ENCODE measurements at regions not wholly inside any gene's neighbourhood (a gene's known extent, or its start where the extent isn't known, plus 50 kb on each side); places are given as distances from the start of the nearest gene placed in this dataset.
"Not testable (repeated sequence)": the region's sequence is repeated elsewhere in the genome, so short reads cannot be mapped to it uniquely, and the experiment has no call there.

DNA sequence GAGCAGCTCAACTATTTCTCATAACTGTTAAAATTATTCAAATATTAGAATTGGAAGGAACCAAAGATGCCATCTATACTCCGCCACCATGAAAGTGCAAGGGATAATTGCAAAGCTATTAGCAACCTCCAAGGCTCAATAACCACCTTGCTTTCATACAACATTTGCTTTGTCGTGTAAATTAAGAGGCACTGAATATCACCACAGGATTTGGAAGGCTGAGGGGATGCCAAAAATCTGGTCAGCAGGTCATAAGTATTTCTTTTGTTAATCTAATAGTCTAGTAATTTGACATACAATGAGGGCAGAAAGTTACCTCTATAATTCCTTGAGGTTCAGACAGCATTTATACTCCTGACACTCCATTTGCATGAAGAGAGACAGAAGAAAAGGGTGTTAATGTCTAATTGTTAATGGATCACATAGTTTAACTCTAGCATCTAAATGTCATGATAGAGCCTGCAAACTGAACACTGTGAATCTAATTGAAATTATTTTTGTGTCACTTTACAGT is 200.9 kb upstream of the DIAPH2 start:
- H3K27ac ChIP-seq (ENCODE audit: low read depth in 1 of 2, low read length in 2 of 2), result no peak overlapping the region
- Mint-ChIP-seq H3K36me3 (no peaks in the 10 kb centered on the region), H3K9me3 (peaks cover 0 to 10% (median 0%) of the 10 kb centered on the region in 7 donors), H3K27me3 (ENCODE audit: low read depth in 3 of 3) (peaks cover 0 to 2% (median 2%) of the 10 kb centered on the region in 3 donors), H3K4me1 (no peaks in the 10 kb centered on the region), H3K27ac (no peak overlapping the region), H3K4me3 (no peak overlapping the region)
- H3K36me3 ChIP-seq (replicated peaks in 1 of 2; ENCODE audit: control insufficient read depth in 1 of 2, insufficient read depth in 2 of 2, low read length in 2 of 2), result no peaks in the 10 kb centered on the region
- H3K4me2 ChIP-seq (replicated peaks; ENCODE audit: extremely low read depth, low read length, poor library complexity, severe bottlenecking), result no peak overlapping the region
- H3K79me2 ChIP-seq (ENCODE audit: insufficient read depth, low read length), result no peaks in the 10 kb centered on the region
- no peaks in the 10 kb centered on the region for H3K4me1 ChIP-seq (ENCODE audit: control insufficient read depth in 1 of 2, insufficient read depth in 2 of 2, low read length in 2 of 2)
- no peak for DNase-seq
- no peaks in the 10 kb centered on the region for H4K20me1 ChIP-seq (ENCODE audit: insufficient read depth, low read length)
- peaks cover 0 to 3% of the 10 kb centered on the region in 2 donors for H3K9me3 ChIP-seq (replicated peaks in 1 of 2; ENCODE audit: control insufficient read depth in 1 of 2, insufficient read depth in 1 of 2, low read length in 2 of 2)
- H3K27me3 ChIP-seq (ENCODE audit: control insufficient read depth in 2 of 2, insufficient read depth in 2 of 2, low read length in 2 of 2), result no peaks in the 10 kb centered on the region
- WGBS (ENCODE audit: insufficient coverage), result no CpG with 5 or more reads among the region's 2 CpGs
- intact Hi-C loops (cut with micrococcal nuclease), result no loop called here
- no peak overlapping the region for H2AFZ ChIP-seq (ENCODE audit: insufficient read depth, low read depth, low read length, poor library complexity, severe bottlenecking)
- H3K4me3 ChIP-seq (replicated peaks in 1 of 3; ENCODE audit: low read depth in 2 of 3, low read length in 3 of 3), result no peak overlapping the region
- TF ChIP-seq, protein P1, sequence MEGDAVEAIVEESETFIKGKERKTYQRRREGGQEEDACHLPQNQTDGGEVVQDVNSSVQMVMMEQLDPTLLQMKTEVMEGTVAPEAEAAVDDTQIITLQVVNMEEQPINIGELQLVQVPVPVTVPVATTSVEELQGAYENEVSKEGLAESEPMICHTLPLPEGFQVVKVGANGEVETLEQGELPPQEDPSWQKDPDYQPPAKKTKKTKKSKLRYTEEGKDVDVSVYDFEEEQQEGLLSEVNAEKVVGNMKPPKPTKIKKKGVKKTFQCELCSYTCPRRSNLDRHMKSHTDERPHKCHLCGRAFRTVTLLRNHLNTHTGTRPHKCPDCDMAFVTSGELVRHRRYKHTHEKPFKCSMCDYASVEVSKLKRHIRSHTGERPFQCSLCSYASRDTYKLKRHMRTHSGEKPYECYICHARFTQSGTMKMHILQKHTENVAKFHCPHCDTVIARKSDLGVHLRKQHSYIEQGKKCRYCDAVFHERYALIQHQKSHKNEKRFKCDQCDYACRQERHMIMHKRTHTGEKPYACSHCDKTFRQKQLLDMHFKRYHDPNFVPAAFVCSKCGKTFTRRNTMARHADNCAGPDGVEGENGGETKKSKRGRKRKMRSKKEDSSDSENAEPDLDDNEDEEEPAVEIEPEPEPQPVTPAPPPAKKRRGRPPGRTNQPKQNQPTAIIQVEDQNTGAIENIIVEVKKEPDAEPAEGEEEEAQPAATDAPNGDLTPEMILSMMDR (IDR thresholded peaks at IDR 0.05), result no peak
- H3K9ac ChIP-seq (ENCODE audit: insufficient read depth, low read length, poor library complexity, severe bottlenecking), result no peak overlapping the region

DNA sequence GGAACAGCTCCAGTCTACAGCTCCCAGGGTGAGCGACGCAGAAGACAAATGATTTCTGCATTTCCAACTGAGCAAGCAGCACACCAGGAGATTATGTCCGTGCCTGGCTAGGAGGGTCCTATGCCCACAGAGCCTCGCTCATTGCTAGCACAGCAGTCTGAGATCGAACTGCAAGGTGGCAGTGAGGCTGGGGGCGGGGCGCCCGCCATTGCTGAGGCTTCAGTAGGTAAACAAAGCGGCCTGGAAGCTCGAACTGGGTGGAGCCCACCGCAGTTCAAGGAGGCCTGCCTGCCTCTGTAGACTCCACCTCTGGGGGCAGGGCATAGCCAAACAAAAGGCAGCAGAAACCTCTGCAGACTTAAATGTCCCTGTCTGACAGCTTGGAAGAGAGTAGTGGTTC is 198.0 kb upstream of the DIAPH2 start:
- H3K27me3 Mint-ChIP-seq (ENCODE audit: low read depth in 3 of 3); H2AFZ ChIP-seq (ENCODE audit: insufficient read depth, low read depth, low read length, poor library complexity, severe bottlenecking); H4K20me1 ChIP-seq (ENCODE audit: insufficient read depth, low read length); H3K27me3 ChIP-seq (ENCODE audit: control insufficient read depth in 2 of 2, insufficient read depth in 2 of 2, low read length in 2 of 2); H3K36me3 Mint-ChIP-seq; H3K4me1 Mint-ChIP-seq; H3K9ac ChIP-seq (ENCODE audit: insufficient read depth, low read length, poor library complexity, severe bottlenecking); H3K9me3 Mint-ChIP-seq; H3K9me3 ChIP-seq (replicated peaks in 1 of 2; ENCODE audit: control insufficient read depth in 1 of 2, insufficient read depth in 1 of 2, low read length in 2 of 2); H3K79me2 ChIP-seq (ENCODE audit: insufficient read depth, low read length); H3K4me2 ChIP-seq (replicated peaks; ENCODE audit: extremely low read depth, low read length, poor library complexity, severe bottlenecking); intact Hi-C loops (cut with micrococcal nuclease); H3K27ac ChIP-seq (ENCODE audit: low read depth in 1 of 2, low read length in 2 of 2); H3K4me1 ChIP-seq (ENCODE audit: control insufficient read depth in 1 of 2, insufficient read depth in 2 of 2, low read length in 2 of 2); H3K36me3 ChIP-seq (replicated peaks in 1 of 2; ENCODE audit: control insufficient read depth in 1 of 2, insufficient read depth in 2 of 2, low read length in 2 of 2); DNase-seq; H3K4me3 ChIP-seq (replicated peaks in 1 of 3; ENCODE audit: low read depth in 2 of 3, low read length in 3 of 3); H3K4me3 Mint-ChIP-seq; H3K27ac Mint-ChIP-seq: not testable (repeated sequence)
- WGBS (ENCODE audit: insufficient coverage), result 100% methylated on average over 2 of the region's 11 CpGs

Measured in CD14-positive monocyte (primary cell).